ENCODE measurements at regions not wholly inside any gene's neighbourhood (a gene's known extent, or its start where the extent isn't known, plus 50 kb on each side); places are given as distances from the start of the nearest gene placed in this dataset.
A peak's percentile ranks its signal among the peaks of the same experiment; 100 is the strongest.

- Histone ChIP-seq H3K36me3 (replicated peaks in 1 of 2; ENCODE audit: control insufficient read depth in 2 of 2, insufficient read depth in 2 of 2, low read length in 2 of 2) (no peaks in the 10 kb centered on the region), H3K27ac (replicated peaks; ENCODE audit: low read length) (no peak overlapping the region)
Observed at GRCh38 chr9:1271367-1271766, 221.2 kb downstream of the DMRT2 start.

DNA sequence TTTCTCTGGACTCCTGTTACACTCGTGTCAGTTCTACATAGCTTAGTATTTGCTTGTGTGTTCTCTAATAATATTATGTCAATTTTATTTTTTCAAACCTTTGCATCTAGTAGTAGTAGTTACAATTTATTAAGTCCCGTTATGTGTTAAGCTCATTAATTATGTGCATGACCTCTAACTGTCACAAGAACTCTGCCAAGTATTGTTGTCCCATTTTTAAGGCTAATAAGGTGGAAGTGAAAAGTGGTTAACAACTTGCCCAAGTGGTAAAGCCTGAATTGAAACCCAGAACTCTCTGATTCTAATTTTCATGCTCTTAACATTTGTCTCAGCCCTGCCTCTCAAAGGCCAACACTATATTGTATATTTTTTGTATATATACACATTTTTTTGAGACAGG lies 221.6 kb downstream of the DMRT2 start:
- H2AFZ ChIP-seq (ENCODE audit: low read length): no peak overlapping the region
- H3K27me3 ChIP-seq (ENCODE audit: control insufficient read depth in 3 of 3, insufficient read depth in 3 of 3, low read depth in 1 of 3, low read length in 3 of 3): no peaks in the 10 kb centered on the region
- no peak overlapping the region for H2BK12ac ChIP-seq (ENCODE audit: low read length)
- H3K18ac ChIP-seq (ENCODE audit: low read length): no peak overlapping the region
- H3K23ac ChIP-seq (ENCODE audit: low read depth, low read length, poor library complexity): no peak overlapping the region
- H3K9ac ChIP-seq (ENCODE audit: low read depth, low read length, poor library complexity): no peak overlapping the region
- H3K4me2 ChIP-seq (ENCODE audit: insufficient read depth, low read length, poor library complexity, severe bottlenecking): no peak overlapping the region
- H2BK15ac ChIP-seq (ENCODE audit: low read length): no peak overlapping the region
- no peak overlapping the region for H2BK120ac ChIP-seq (ENCODE audit: low read depth, low read length)
- no peaks in the 10 kb centered on the region for H3K36me3 ChIP-seq (replicated peaks in 1 of 2; ENCODE audit: control insufficient read depth in 2 of 2, insufficient read depth in 2 of 2, low read length in 2 of 2)
- H3K14ac ChIP-seq (ENCODE audit: low read length): no peak overlapping the region
- H3K27ac ChIP-seq (replicated peaks; ENCODE audit: low read length): no peak overlapping the region
- H3K4me1 ChIP-seq (ENCODE audit: control insufficient read depth in 2 of 2, insufficient read depth in 1 of 2, low read depth in 1 of 2, low read length in 2 of 2): peaks cover 0 to 5% of the 10 kb centered on the region in 2 donors
- H4K91ac ChIP-seq (ENCODE audit: low read depth, low read length, poor library complexity): no peak overlapping the region
- H3K9me3 ChIP-seq (replicated peaks in 1 of 2; ENCODE audit: control insufficient read depth in 2 of 2, insufficient read depth in 1 of 2, low read depth in 1 of 2, low read length in 2 of 2): no peaks in the 10 kb centered on the region
- WGBS, 2 donors (ENCODE audit: extremely low coverage in 2 of 2, insufficient read length in 2 of 2, insufficient replicate concordance in 1 of 2): no CpG with 5 or more reads among the region's 2 CpGs
- no peak overlapping the region for H3K4ac ChIP-seq (ENCODE audit: low read length)
- DNase-seq (ENCODE audit: low spot score): no peak
- H3K4me3 ChIP-seq (ENCODE audit: low read length in 2 of 2): no peak overlapping the region
- H3K79me1 ChIP-seq (ENCODE audit: low read depth, low read length): no peaks in the 10 kb centered on the region
- H4K8ac ChIP-seq (ENCODE audit: low read depth, low read length): no peak overlapping the region
- H2BK5ac ChIP-seq (ENCODE audit: low read length): no peak overlapping the region
- no peak overlapping the region for H2AK5ac ChIP-seq (ENCODE audit: low read depth, low read length)

More at GRCh38 chr9:1271367-1271766, 221.2 kb downstream of the DMRT2 start:
- Histone ChIP-seq H3K18ac (ENCODE audit: low read length) (no peak overlapping the region), H2BK5ac (ENCODE audit: low read length) (no peak overlapping the region), H2AK5ac (ENCODE audit: low read depth, low read length) (no peak overlapping the region), H3K14ac (ENCODE audit: low read length) (no peak overlapping the region), H4K8ac (ENCODE audit: low read depth, low read length) (no peak overlapping the region), H3K27me3 (ENCODE audit: control insufficient read depth in 3 of 3, insufficient read depth in 3 of 3, low read depth in 1 of 3, low read length in 3 of 3) (no peaks in the 10 kb centered on the region), H3K4me2 (ENCODE audit: insufficient read depth, low read length, poor library complexity, severe bottlenecking) (no peak overlapping the region), H3K9ac (ENCODE audit: low read depth, low read length, poor library complexity) (no peak overlapping the region), H3K4ac (ENCODE audit: low read length) (no peak overlapping the region), H2AFZ (ENCODE audit: low read length) (no peak overlapping the region), H2BK12ac (ENCODE audit: low read length) (no peak overlapping the region), H3K9me3 (replicated peaks in 1 of 2; ENCODE audit: control insufficient read depth in 2 of 2, insufficient read depth in 1 of 2, low read depth in 1 of 2, low read length in 2 of 2) (no peaks in the 10 kb centered on the region), H2BK120ac (ENCODE audit: low read depth, low read length) (no peak overlapping the region), H3K4me3 (ENCODE audit: low read length in 2 of 2) (no peak overlapping the region), H3K4me1 (ENCODE audit: control insufficient read depth in 2 of 2, insufficient read depth in 1 of 2, low read depth in 1 of 2, low read length in 2 of 2) (peaks cover 0 to 5% of the 10 kb centered on the region in 2 donors), H4K91ac (ENCODE audit: low read depth, low read length, poor library complexity) (no peak overlapping the region), H3K23ac (ENCODE audit: low read depth, low read length, poor library complexity) (no peak overlapping the region), H3K79me1 (ENCODE audit: low read depth, low read length) (no peaks in the 10 kb centered on the region), H2BK15ac (ENCODE audit: low read length) (no peak overlapping the region)
- no peak for DNase-seq (ENCODE audit: low spot score)
- no CpG with 5 or more reads among the region's 2 CpGs for WGBS, 2 donors (ENCODE audit: extremely low coverage in 2 of 2, insufficient read length in 2 of 2, insufficient replicate concordance in 1 of 2)

DNA sequence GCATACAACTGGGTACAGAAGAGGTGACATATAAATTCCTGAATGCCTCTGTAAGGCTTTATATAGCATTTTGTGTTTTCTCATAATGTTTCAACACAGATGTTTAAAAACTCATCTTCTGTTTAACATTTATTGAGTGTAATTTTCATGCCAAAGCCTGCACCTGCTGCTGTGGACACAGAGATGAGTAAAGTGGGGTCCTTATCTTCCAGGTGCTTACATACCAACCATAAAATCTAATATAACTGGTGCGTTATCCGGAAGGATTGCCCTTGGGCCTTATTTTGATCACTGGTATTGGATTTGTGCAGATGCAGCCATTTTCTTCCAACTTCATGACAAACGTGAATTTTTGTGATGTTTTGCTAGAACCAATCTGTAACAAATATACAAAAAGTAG lies 222.3 kb downstream of the DMRT2 start:
- Histone ChIP-seq H3K36me3 (replicated peaks in 1 of 2; ENCODE audit: control insufficient read depth in 2 of 2, insufficient read depth in 2 of 2, low read length in 2 of 2) (no peaks in the 10 kb centered on the region), H3K9me3 (replicated peaks in 1 of 2; ENCODE audit: control insufficient read depth in 2 of 2, insufficient read depth in 1 of 2, low read depth in 1 of 2, low read length in 2 of 2) (no peaks in the 10 kb centered on the region), H4K91ac (ENCODE audit: low read depth, low read length, poor library complexity) (no peak overlapping the region), H3K27me3 (ENCODE audit: control insufficient read depth in 3 of 3, insufficient read depth in 3 of 3, low read depth in 1 of 3, low read length in 3 of 3) (no peaks in the 10 kb centered on the region), H3K79me1 (ENCODE audit: low read depth, low read length) (no peaks in the 10 kb centered on the region), H2AFZ (ENCODE audit: low read length) (no peak overlapping the region), H3K23ac (ENCODE audit: low read depth, low read length, poor library complexity) (no peak overlapping the region), H2AK5ac (ENCODE audit: low read depth, low read length) (no peak overlapping the region), H3K4me2 (ENCODE audit: insufficient read depth, low read length, poor library complexity, severe bottlenecking) (no peak overlapping the region), H2BK5ac (ENCODE audit: low read length) (no peak overlapping the region), H3K4ac (ENCODE audit: low read length) (no peak overlapping the region), H2BK15ac (ENCODE audit: low read length) (no peak overlapping the region), H3K4me3 (ENCODE audit: low read length in 2 of 2) (no peak overlapping the region), H3K27ac (replicated peaks; ENCODE audit: low read length) (no peak overlapping the region), H2BK120ac (ENCODE audit: low read depth, low read length) (no peak overlapping the region), H4K8ac (ENCODE audit: low read depth, low read length) (no peak overlapping the region), H2BK12ac (ENCODE audit: low read length) (no peak overlapping the region), H3K9ac (ENCODE audit: low read depth, low read length, poor library complexity) (no peak overlapping the region), H3K18ac (ENCODE audit: low read length) (no peak overlapping the region), H3K4me1 (ENCODE audit: control insufficient read depth in 2 of 2, insufficient read depth in 1 of 2, low read depth in 1 of 2, low read length in 2 of 2) (peaks cover 0 to 5% of the 10 kb centered on the region in 2 donors), H3K14ac (ENCODE audit: low read length) (no peak overlapping the region)
- no peak for DNase-seq (ENCODE audit: low spot score)
- no CpG with 5 or more reads among the region's 3 CpGs for WGBS, 2 donors (ENCODE audit: extremely low coverage in 2 of 2, insufficient read length in 2 of 2, insufficient replicate concordance in 1 of 2)

DNA sequence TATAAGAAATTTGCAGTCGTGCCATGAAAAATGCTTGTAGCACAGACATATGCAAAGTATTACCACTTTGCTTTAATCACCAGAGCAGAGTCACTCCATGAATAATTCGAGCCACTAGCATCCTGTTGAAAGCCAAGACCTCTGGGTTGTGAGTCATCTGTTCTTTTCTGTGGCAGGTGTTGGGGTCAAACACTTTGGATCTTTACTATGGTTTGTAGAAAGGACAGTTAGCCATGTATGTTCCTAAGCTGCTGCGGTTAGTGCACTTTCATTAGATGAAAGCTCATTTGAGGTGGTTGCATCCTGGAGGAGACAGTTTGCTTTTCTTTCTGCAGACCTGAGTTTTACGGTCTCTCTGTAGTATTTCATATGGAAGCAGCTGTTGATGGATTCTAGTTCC lies 223.7 kb downstream of the DMRT2 start:
- Histone ChIP-seq H2BK15ac (ENCODE audit: low read length) (no peak overlapping the region), H2BK12ac (ENCODE audit: low read length) (no peak overlapping the region), H2AK5ac (ENCODE audit: low read depth, low read length) (no peak overlapping the region), H3K18ac (ENCODE audit: low read length) (no peak overlapping the region), H3K23ac (ENCODE audit: low read depth, low read length, poor library complexity) (no peak overlapping the region), H2BK5ac (ENCODE audit: low read length) (no peak overlapping the region), H3K4me1 (ENCODE audit: control insufficient read depth in 2 of 2, insufficient read depth in 1 of 2, low read depth in 1 of 2, low read length in 2 of 2) (peaks cover 0 to 5% of the 10 kb centered on the region in 2 donors), H4K8ac (ENCODE audit: low read depth, low read length) (peak overlapping the region; percentile 17), H3K14ac (ENCODE audit: low read length) (no peak overlapping the region), H3K4me2 (ENCODE audit: insufficient read depth, low read length, poor library complexity, severe bottlenecking) (no peak overlapping the region), H4K91ac (ENCODE audit: low read depth, low read length, poor library complexity) (no peak overlapping the region), H3K27ac (replicated peaks; ENCODE audit: low read length) (no peak overlapping the region), H3K9ac (ENCODE audit: low read depth, low read length, poor library complexity) (no peak overlapping the region), H3K36me3 (replicated peaks in 1 of 2; ENCODE audit: control insufficient read depth in 2 of 2, insufficient read depth in 2 of 2, low read length in 2 of 2) (no peaks in the 10 kb centered on the region), H3K9me3 (replicated peaks in 1 of 2; ENCODE audit: control insufficient read depth in 2 of 2, insufficient read depth in 1 of 2, low read depth in 1 of 2, low read length in 2 of 2) (no peaks in the 10 kb centered on the region), H2BK120ac (ENCODE audit: low read depth, low read length) (no peak overlapping the region), H2AFZ (ENCODE audit: low read length) (no peak overlapping the region), H3K4ac (ENCODE audit: low read length) (no peak overlapping the region), H3K27me3 (ENCODE audit: control insufficient read depth in 3 of 3, insufficient read depth in 3 of 3, low read depth in 1 of 3, low read length in 3 of 3) (no peaks in the 10 kb centered on the region), H3K4me3 (ENCODE audit: low read length in 2 of 2) (no peak overlapping the region), H3K79me1 (ENCODE audit: low read depth, low read length) (no peaks in the 10 kb centered on the region)
- no CpG with 5 or more reads among the region's 4 CpGs for WGBS, 2 donors (ENCODE audit: extremely low coverage in 2 of 2, insufficient read length in 2 of 2, insufficient replicate concordance in 1 of 2)
- no peak for DNase-seq (ENCODE audit: low spot score)

Data from neuronal stem cell (in vitro differentiated cells).